Mesendoderm (in vitro differentiated cells): ENCODE measurements at regions not wholly inside any gene's neighbourhood (a gene's known extent, or its start where the extent isn't known, plus 50 kb on each side); places are given as distances from the start of the nearest gene placed in this dataset.

Experiments
- DNase-seq: peaks from one replicate; pipeline ENCODE4 v3.0.0; 2013
- H2AK5ac ChIP-seq: 2 replicates; pipeline ENCODE4 v1.6.1; 2013; ENCODE audit warnings: low read length, inconsistent platforms
- H2BK120ac ChIP-seq: 2 replicates; pipeline ENCODE4 v1.6.1; 2013; ENCODE audit warnings: low read depth, mild to moderate bottlenecking, low read length, moderate library complexity, mixed read lengths
- H2BK15ac ChIP-seq: replicated peaks from 2 replicates; pipeline ENCODE4 v1.6.1; 2013; ENCODE audit warnings: low read depth, mild to moderate bottlenecking, moderate library complexity
- H2BK5ac ChIP-seq: 2 replicates; pipeline ENCODE4 v1.6.1; 2013; ENCODE audit warnings: low read length, inconsistent platforms
- H3K18ac ChIP-seq: 2 replicates; pipeline ENCODE4 v1.6.1; 2013; ENCODE audit warnings: mild to moderate bottlenecking, low read length, mixed read lengths
- H3K23ac ChIP-seq: one replicate; pipeline ENCODE4 v1.6.1; 2013; ENCODE audit warnings: low read length
- H3K27ac ChIP-seq: 2 replicates; pipeline ENCODE4 v1.5.1; 2013; ENCODE audit warnings: low read depth, mild to moderate bottlenecking, inconsistent platforms, low read length, moderate library complexity
- H3K27me3 ChIP-seq: 2 replicates; pipeline ENCODE4 v1.6.1; 2013; ENCODE audit warnings: low read length, control low read depth, mild to moderate bottlenecking, inconsistent platforms; ENCODE audit not compliant: insufficient read depth, poor library complexity
- H3K36me3 ChIP-seq: 2 replicates; pipeline ENCODE4 v1.6.1; 2013; ENCODE audit warnings: low read length, inconsistent platforms; ENCODE audit not compliant: control insufficient read depth, insufficient read depth
- H3K4ac ChIP-seq: one replicate; pipeline ENCODE4 v1.6.1; 2013; ENCODE audit warnings: low read depth, mild to moderate bottlenecking, low read length, moderate library complexity
- H3K4me1 ChIP-seq: 2 replicates; pipeline ENCODE4 v1.6.1; 2013; ENCODE audit warnings: low read depth, low read length, inconsistent platforms; ENCODE audit not compliant: control insufficient read depth
- H3K4me2 ChIP-seq: 2 replicates; pipeline ENCODE4 v1.6.1; 2013; ENCODE audit warnings: low read length
- H3K4me3 ChIP-seq: 2 replicates; pipeline ENCODE4 v1.5.1; 2013; ENCODE audit warnings: mild to moderate bottlenecking, low read length
- H3K56ac ChIP-seq: one replicate; pipeline ENCODE4 v1.6.1; 2013; ENCODE audit warnings: low read length
- H3K79me1 ChIP-seq: 2 replicates; pipeline ENCODE4 v1.6.1; 2013; ENCODE audit warnings: low read length, inconsistent platforms
- H3K79me2 ChIP-seq: 2 replicates; pipeline ENCODE4 v1.6.1; 2013; ENCODE audit warnings: mild to moderate bottlenecking, low read length; ENCODE audit not compliant: control insufficient read depth, insufficient read depth
- H3K9ac ChIP-seq: 2 replicates; pipeline ENCODE4 v1.6.1; 2013; ENCODE audit warnings: low read length, inconsistent platforms
- H4K5ac ChIP-seq: one replicate; pipeline ENCODE4 v1.6.1; 2013; ENCODE audit warnings: low read length
- H4K8ac ChIP-seq: one replicate; pipeline ENCODE4 v1.6.1; 2013; ENCODE audit warnings: low read depth, mild to moderate bottlenecking, control low read depth, low read length, moderate library complexity
- WGBS: extraction: QIAGEN DNeasy Blood & Tissue Kit; methylation state at CpG from one replicate; pipeline ENCODE4 v1.1.7; 2013; ENCODE audit warnings: low lambda C conversion rate, missing lambda C conversion rate; ENCODE audit not compliant: insufficient coverage; ENCODE audit errors: extremely low coverage; 5-methylcytosine and 5-hydroxymethylcytosine counted together

GRCh38 chr1:99590578-99591209 lies 55.2 kb upstream of the PALMD start:
- no peak overlapping the region for H4K5ac ChIP-seq
- H3K4me1 ChIP-seq: no peaks in the 10 kb centered on the region
- WGBS: no CpG with 5 or more reads among the region's 4 CpGs
- H3K56ac ChIP-seq: no peak overlapping the region
- no peaks in the 10 kb centered on the region for H3K36me3 ChIP-seq
- no peak overlapping the region for H3K9ac ChIP-seq
- no peak overlapping the region for H2BK15ac ChIP-seq
- no peak overlapping the region for H3K4me3 ChIP-seq
- H3K27ac ChIP-seq: no peak overlapping the region
- no peak overlapping the region for H3K4me2 ChIP-seq
- H3K79me1 ChIP-seq: no peaks in the 10 kb centered on the region
- no peak overlapping the region for H2AK5ac ChIP-seq
- no peaks in the 10 kb centered on the region for H3K79me2 ChIP-seq
- H3K23ac ChIP-seq: no peak overlapping the region
- no peak overlapping the region for H3K18ac ChIP-seq
- no peak overlapping the region for H2BK5ac ChIP-seq
- no peak overlapping the region for H4K8ac ChIP-seq
- no peaks in the 10 kb centered on the region for H3K27me3 ChIP-seq
- H2BK120ac ChIP-seq: no peak overlapping the region
- no peak for DNase-seq
- H3K4ac ChIP-seq: no peak overlapping the region

GRCh38 chr1:99591886-99592285 lies 54.0 kb upstream of the PALMD start:
- no peak overlapping the region for H2AK5ac ChIP-seq
- DNase-seq: no peak
- H3K4ac ChIP-seq: no peak overlapping the region
- no peak overlapping the region for H2BK15ac ChIP-seq
- WGBS: no CpG with 5 or more reads among the region's 1 CpG
- no peak overlapping the region for H3K56ac ChIP-seq
- H4K5ac ChIP-seq: no peak overlapping the region
- H3K18ac ChIP-seq: no peak overlapping the region
- H3K9ac ChIP-seq: no peak overlapping the region
- H3K4me3 ChIP-seq: no peak overlapping the region
- H3K4me2 ChIP-seq: no peak overlapping the region
- H3K4me1 ChIP-seq: no peaks in the 10 kb centered on the region
- H3K23ac ChIP-seq: no peak overlapping the region
- no peak overlapping the region for H3K27ac ChIP-seq
- H4K8ac ChIP-seq: no peak overlapping the region
- H3K27me3 ChIP-seq: no peaks in the 10 kb centered on the region
- no peaks in the 10 kb centered on the region for H3K36me3 ChIP-seq
- H3K79me2 ChIP-seq: no peaks in the 10 kb centered on the region
- H2BK120ac ChIP-seq: no peak overlapping the region
- no peaks in the 10 kb centered on the region for H3K79me1 ChIP-seq
- no peak overlapping the region for H2BK5ac ChIP-seq

GRCh38 chr1:99594205-99594604 lies 51.7 kb upstream of the PALMD start:
- no peak for DNase-seq
- Histone ChIP-seq H4K8ac (no peak overlapping the region), H3K79me1 (no peaks in the 10 kb centered on the region), H2BK15ac (no peak overlapping the region), H3K23ac (no peak overlapping the region), H3K18ac (no peak overlapping the region), H3K4ac (no peak overlapping the region), H3K27ac (no peak overlapping the region), H4K5ac (no peak overlapping the region), H2BK5ac (no peak overlapping the region), H3K9ac (no peak overlapping the region), H3K56ac (no peak overlapping the region), H2BK120ac (no peak overlapping the region), H3K4me1 (no peaks in the 10 kb centered on the region), H3K79me2 (no peaks in the 10 kb centered on the region), H2AK5ac (no peak overlapping the region), H3K27me3 (no peaks in the 10 kb centered on the region), H3K36me3 (no peaks in the 10 kb centered on the region), H3K4me3 (no peak overlapping the region), H3K4me2 (no peak overlapping the region)
- no CpG with 5 or more reads among the region's 2 CpGs for WGBS

- Histone ChIP-seq H3K18ac (no peak overlapping the region), H3K4me2 (no peak overlapping the region), H3K9ac (no peak overlapping the region), H3K27me3 (no peaks in the 10 kb centered on the region), H3K56ac (no peak overlapping the region), H2BK5ac (no peak overlapping the region), H3K4ac (no peak overlapping the region), H3K79me1 (no peaks in the 10 kb centered on the region), H2BK120ac (no peak overlapping the region), H4K5ac (no peak overlapping the region), H3K79me2 (no peaks in the 10 kb centered on the region), H4K8ac (no peak overlapping the region), H3K4me3 (no peak overlapping the region), H2BK15ac (no peak overlapping the region), H3K23ac (no peak overlapping the region), H3K4me1 (no peaks in the 10 kb centered on the region), H3K27ac (no peak overlapping the region), H2AK5ac (no peak overlapping the region), H3K36me3 (no peaks in the 10 kb centered on the region)
- no peak for DNase-seq
Measured at GRCh38 chr1:99595041-99595440, 50.9 kb upstream of the PALMD start.

DNA sequence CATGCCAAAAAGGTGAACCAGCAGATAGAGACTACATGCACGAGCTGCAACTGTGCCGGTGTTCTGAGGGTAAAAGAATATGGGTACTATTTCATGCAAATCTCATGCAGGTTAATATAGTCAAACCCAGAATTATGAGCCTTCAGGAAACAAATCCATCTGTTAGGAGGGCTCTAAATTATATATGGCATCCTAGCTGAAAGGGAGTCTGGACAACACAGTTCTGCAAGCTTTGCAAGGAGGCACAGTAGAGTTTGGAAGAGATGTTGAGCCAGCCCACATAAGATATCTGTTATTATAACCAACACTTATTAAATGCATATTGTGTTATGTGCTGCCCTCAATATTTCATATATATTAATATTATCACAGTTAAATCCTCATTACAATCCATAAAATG lies 50.5 kb upstream of the PALMD start:
- H3K27me3 ChIP-seq: no peaks in the 10 kb centered on the region
- H3K79me1 ChIP-seq: no peaks in the 10 kb centered on the region
- H3K79me2 ChIP-seq: no peaks in the 10 kb centered on the region
- H2BK5ac ChIP-seq: no peak overlapping the region
- no peaks in the 10 kb centered on the region for H3K36me3 ChIP-seq
- no peaks in the 10 kb centered on the region for H3K4me1 ChIP-seq
- no peak overlapping the region for H2AK5ac ChIP-seq
- H2BK120ac ChIP-seq: no peak overlapping the region
- no CpG with 5 or more reads among the region's 2 CpGs for WGBS
- H3K9ac ChIP-seq: no peak overlapping the region
- no peak overlapping the region for H4K8ac ChIP-seq
- no peak overlapping the region for H2BK15ac ChIP-seq
- no peak overlapping the region for H3K18ac ChIP-seq
- no peak overlapping the region for H4K5ac ChIP-seq
- no peak overlapping the region for H3K4me2 ChIP-seq
- H3K23ac ChIP-seq: no peak overlapping the region
- no peak for DNase-seq
- no peak overlapping the region for H3K27ac ChIP-seq
- H3K4ac ChIP-seq: no peak overlapping the region
- H3K4me3 ChIP-seq: no peak overlapping the region
- no peak overlapping the region for H3K56ac ChIP-seq
